GM12892 (cell line): ENCODE measurements at regions not wholly inside any gene's neighbourhood (a gene's known extent, or its start where the extent isn't known, plus 50 kb on each side); places are given as distances from the start of the nearest gene placed in this dataset.

Source experiments
- DNase-seq: peaks from one replicate; pipeline ENCODE4 v3.0.0; 2011; ENCODE audit not compliant: insufficient read length
- FAIRE-seq: peaks from 2 replicates; lab custom pipeline; 2011; peaks lifted over from hg19 to GRCh38; lab: Jason Lieb, UNC
- POLR2A ChIP-seq: IDR thresholded peaks from 2 replicates; pipeline ENCODE4 v1.6.1; 2011; ENCODE audit warnings: low read depth, low read length, control low read depth
- POLR2AphosphoS5 ChIP-seq: IDR thresholded peaks from 2 replicates; pipeline ENCODE4 v1.6.1; 2011; ENCODE audit warnings: low read depth, low read length, control low read depth
- TAF1 ChIP-seq: IDR thresholded peaks from 2 replicates; pipeline ENCODE4 v1.6.1; 2011; ENCODE audit warnings: low read depth, mild to moderate bottlenecking, control low read depth, low read length, borderline replicate concordance

DNA sequence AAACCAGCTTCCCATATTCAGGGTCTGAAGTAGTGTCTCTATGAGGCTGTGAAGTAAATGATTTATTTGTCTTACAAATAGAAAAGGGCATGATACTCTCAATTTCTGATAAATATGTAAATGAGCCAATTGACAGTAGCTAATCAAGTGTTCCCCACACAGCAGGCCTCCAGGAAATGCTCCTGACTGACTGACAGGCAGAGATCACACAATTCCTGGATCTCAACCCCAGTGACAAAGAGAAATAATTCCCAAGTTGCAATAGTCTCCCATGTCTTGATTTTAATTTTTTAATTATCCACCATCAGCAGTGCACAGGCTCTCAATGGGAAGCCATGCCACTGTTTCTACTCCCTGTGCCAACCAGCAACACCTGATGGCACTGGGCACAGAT lies 390.4 kb downstream of the SOX11 start:
- TF ChIP-seq POLR2AphosphoS5 = no peak
- TF ChIP-seq TAF1 = no peak
- TF ChIP-seq POLR2A = no peak
- FAIRE-seq (no peak), DNase-seq (no peak)

GRCh38 chr2:6083136-6083535 lies 391.0 kb downstream of the SOX11 start:
- no peak for FAIRE-seq

DNA sequence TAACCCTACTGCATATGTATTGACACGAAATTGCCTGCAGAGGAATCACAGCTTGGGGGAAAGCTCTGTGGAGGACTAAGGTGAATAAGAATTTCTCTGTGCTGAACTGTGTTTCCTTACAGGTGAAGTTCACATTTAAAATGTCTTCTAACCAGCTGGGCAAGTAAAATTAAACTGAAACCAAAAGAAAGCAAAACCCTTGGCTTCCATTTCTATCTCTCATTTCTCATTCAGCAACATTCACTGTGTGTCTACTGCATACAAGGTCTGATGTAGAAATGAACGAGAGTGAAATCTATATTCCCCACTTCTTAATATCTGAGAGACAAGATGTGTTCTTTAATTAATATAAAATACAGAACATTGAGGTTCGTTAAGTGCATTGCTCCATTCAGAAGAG lies 397.3 kb downstream of the SOX11 start:
- DNase-seq = no peak
- FAIRE-seq = no peak
- TF ChIP-seq TAF1 (no peak), POLR2A (no peak), POLR2AphosphoS5 (no peak)

More at GRCh38 chr2:6083136-6083535, 391.0 kb downstream of the SOX11 start:
- TF ChIP-seq POLR2A = no peak
- TF ChIP-seq TAF1 = no peak
- no peak for TF ChIP-seq POLR2AphosphoS5
- no peak for DNase-seq

DNA sequence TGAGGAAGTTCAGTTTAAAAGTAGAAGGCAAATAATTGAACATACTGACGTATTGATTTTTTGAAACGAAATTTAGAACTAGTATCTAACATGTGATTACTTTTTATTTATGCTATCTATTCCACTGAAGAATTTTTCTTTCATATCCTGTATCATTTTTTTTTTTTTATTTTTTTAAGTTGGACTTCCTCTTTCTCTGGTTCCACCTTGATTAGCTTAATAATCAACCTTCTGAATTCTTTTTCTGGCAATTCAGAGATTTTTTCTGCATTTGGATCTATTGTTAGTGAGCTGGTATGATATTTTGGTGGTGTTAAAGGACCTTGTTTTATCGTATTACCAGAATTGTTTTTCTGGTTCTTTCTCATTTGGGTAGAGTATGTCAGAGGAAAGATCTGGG lies 411.2 kb downstream of the SOX11 start:
- DNase-seq (no peak), FAIRE-seq (no peak)

DNA sequence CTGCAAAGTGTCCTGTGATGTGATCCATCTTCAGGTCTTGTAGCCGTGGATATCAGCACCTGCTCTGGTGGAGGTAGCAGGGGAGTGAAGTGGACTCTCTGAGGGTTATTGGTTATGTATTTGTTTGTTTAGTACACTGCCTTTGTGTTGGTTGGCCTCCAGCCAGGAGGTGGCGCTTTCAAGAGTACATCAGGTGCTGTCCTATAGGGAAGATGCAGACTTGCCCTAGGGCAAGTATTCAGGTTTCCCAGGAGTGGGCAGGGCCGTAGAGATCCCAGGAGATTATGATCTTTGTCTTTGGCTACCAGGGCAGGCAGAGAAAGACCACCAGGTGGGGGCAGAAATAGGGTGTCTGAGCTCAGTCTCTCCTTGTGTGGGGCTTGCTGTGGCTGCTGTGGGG lies 411.8 kb downstream of the SOX11 start:
- DNase-seq (no peak), FAIRE-seq (no peak)
- TF ChIP-seq TAF1 (no peak), POLR2A (no peak), POLR2AphosphoS5 (no peak)

More for the DNA sequence above, 411.2 kb downstream of the SOX11 start:
- TF ChIP-seq POLR2AphosphoS5 (no peak), POLR2A (no peak), TAF1 (no peak)

GRCh38 chr2:6107290-6107689 lies 415.1 kb downstream of the SOX11 start:
- DNase-seq (no peak), FAIRE-seq (no peak)
- TF ChIP-seq POLR2AphosphoS5 = no peak
- TF ChIP-seq POLR2A = no peak
- no peak for TF ChIP-seq TAF1

DNA sequence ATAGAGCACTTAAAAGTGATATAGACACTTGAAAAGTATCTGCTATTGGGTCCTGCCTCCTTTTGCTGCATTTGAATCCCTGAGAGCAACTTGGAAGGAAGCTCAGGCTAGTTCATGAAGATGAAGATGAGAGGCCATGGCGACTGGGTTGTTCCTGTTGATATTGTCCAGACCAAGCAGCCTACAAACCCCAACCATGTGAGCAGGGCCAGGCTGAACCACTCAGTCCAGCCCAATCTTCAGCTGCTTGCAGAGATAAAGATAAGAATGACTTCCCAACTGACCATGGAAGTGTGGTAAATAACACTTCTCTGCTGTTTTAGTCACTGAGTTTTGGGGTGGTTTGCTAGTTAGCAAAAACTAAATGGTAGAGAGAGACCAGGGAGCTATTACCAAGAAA lies 417.6 kb downstream of the SOX11 start:
- TF ChIP-seq POLR2A (no peak), TAF1 (no peak), POLR2AphosphoS5 (no peak)
- DNase-seq (no peak), FAIRE-seq (no peak)

- FAIRE-seq = no peak
- TF ChIP-seq POLR2AphosphoS5 = no peak
- TF ChIP-seq POLR2A = no peak
- no peak for TF ChIP-seq TAF1
- DNase-seq = no peak
Observed at GRCh38 chr2:6111781-6112261, 419.6 kb downstream of the SOX11 start.

- DNase-seq = no peak
- no peak for TF ChIP-seq TAF1
- TF ChIP-seq POLR2A = no peak
- no peak for TF ChIP-seq POLR2AphosphoS5
- FAIRE-seq = no peak
Observed at GRCh38 chr2:6113786-6114185, 421.6 kb downstream of the SOX11 start.

- FAIRE-seq (no peak), DNase-seq (no peak)
- TF ChIP-seq POLR2A = no peak
- no peak for TF ChIP-seq TAF1
- TF ChIP-seq POLR2AphosphoS5 = no peak
Observed at GRCh38 chr2:6127718-6128117, 435.5 kb downstream of the SOX11 start.

DNA sequence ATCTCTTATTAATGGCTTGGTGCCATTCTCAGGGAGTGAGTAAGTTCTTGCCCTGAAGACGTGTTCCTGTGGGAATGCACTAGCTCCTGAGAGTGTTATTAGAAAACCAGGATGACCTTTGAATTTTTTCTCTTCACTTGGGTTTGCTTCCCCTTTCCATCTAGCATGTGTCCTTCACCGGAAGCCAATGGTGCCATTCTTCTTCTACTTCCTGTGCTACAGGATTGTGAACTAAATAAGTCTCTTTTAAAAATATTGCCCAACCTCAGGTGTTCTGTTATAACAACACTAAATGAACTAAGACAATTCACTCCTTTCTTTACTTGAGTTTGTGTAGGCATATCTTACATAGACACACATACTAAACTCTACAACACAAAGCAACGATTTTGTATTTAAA lies 447.0 kb downstream of the SOX11 start:
- DNase-seq (no peak), FAIRE-seq (no peak)
- no peak for TF ChIP-seq TAF1
- no peak for TF ChIP-seq POLR2AphosphoS5
- no peak for TF ChIP-seq POLR2A

DNA sequence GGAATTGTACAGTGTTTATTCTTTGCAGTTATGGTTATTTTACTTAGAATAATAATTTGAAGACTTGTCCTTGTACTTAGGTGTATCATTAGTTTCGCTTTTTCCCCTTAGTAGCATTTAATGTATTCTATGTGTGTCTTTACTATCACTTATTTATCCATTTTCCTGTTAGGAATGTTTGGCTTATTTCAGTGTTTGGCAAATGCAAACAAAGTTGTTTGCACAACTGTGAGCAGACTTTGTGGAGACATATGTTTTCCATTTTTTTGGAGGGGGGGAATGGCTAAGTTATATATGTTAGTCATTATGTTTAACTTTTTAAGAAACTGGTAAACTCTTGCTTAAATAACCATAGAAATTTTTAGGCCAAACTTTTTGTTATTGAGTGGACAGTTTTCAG lies 447.7 kb downstream of the SOX11 start:
- DNase-seq = no peak
- TF ChIP-seq POLR2AphosphoS5 (no peak), TAF1 (no peak), POLR2A (no peak)
- FAIRE-seq = no peak

GRCh38 chr2:6140509-6140908 lies 448.3 kb downstream of the SOX11 start:
- no peak for DNase-seq
- TF ChIP-seq POLR2A (no peak), TAF1 (no peak), POLR2AphosphoS5 (no peak)
- FAIRE-seq = no peak
